ENCODE measurements at regions not wholly inside any gene's neighbourhood (a gene's known extent, or its start where the extent isn't known, plus 50 kb on each side); places are given as distances from the start of the nearest gene placed in this dataset.

DNA sequence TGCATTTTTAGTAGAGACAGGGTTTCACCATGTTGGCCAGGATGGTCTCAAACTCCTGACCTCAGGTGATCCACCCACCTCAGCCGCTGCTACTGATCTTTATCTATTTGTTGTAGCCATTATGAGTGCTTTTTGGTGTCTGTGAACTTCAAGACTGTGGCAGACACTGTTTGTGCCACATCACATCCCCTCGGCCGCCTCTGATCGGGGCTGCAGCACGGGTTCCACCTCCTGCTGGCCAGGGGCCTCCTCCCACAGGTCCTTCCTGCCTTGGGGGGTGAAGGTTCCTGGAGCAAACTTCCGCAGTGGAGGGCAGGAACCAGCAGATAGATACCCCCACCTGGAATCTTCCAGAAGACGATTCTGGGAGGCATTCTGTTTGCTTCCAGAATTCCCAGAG lies 98.5 kb downstream of the C9orf50 start:
- no peak for TF ChIP-seq FOSL1 (IDR thresholded peaks at IDR 0.05; ENCODE audit: low read depth)
- TF ChIP-seq, protein P1, sequence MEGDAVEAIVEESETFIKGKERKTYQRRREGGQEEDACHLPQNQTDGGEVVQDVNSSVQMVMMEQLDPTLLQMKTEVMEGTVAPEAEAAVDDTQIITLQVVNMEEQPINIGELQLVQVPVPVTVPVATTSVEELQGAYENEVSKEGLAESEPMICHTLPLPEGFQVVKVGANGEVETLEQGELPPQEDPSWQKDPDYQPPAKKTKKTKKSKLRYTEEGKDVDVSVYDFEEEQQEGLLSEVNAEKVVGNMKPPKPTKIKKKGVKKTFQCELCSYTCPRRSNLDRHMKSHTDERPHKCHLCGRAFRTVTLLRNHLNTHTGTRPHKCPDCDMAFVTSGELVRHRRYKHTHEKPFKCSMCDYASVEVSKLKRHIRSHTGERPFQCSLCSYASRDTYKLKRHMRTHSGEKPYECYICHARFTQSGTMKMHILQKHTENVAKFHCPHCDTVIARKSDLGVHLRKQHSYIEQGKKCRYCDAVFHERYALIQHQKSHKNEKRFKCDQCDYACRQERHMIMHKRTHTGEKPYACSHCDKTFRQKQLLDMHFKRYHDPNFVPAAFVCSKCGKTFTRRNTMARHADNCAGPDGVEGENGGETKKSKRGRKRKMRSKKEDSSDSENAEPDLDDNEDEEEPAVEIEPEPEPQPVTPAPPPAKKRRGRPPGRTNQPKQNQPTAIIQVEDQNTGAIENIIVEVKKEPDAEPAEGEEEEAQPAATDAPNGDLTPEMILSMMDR (IDR thresholded peaks at IDR 0.05 in 2 of 3, conservative IDR thresholded peaks at IDR 0.05 in 1 of 3; ENCODE audit: borderline replicate concordance in 1 of 3, insufficient read depth in 1 of 3, low read depth in 2 of 3, low read length in 2 of 3): no peak
